Endothelial cell (in vitro differentiated cells): ENCODE measurements at regions not wholly inside any gene's neighbourhood (a gene's known extent, or its start where the extent isn't known, plus 50 kb on each side); places are given as distances from the start of the nearest gene placed in this dataset.

Source experiments
- DNase-seq: peaks from one replicate; pipeline ENCODE4 v3.0.0; 2021; ENCODE audit warnings: low spot score
- H3K27ac Mint-ChIP-seq: one replicate; pipeline ENCODE4 v1.8.0; 2021; ENCODE audit warnings: mixed read lengths, inconsistent platforms; ENCODE audit not compliant: unreplicated experiment
- H3K27me3 Mint-ChIP-seq: one replicate; pipeline ENCODE4 v1.8.0; 2021; ENCODE audit warnings: mild to moderate bottlenecking, moderate library complexity, mixed read lengths, inconsistent platforms; ENCODE audit not compliant: unreplicated experiment
- H3K36me3 Mint-ChIP-seq: one replicate; pipeline ENCODE4 v1.8.0; 2021; ENCODE audit warnings: mild to moderate bottlenecking, low read depth, mixed read lengths, inconsistent platforms; ENCODE audit not compliant: unreplicated experiment
- H3K4me1 Mint-ChIP-seq: one replicate; pipeline ENCODE4 v1.8.0; 2021; ENCODE audit warnings: mild to moderate bottlenecking, mixed read lengths, inconsistent platforms; ENCODE audit not compliant: unreplicated experiment
- H3K4me3 Mint-ChIP-seq: one replicate; pipeline ENCODE4 v1.8.0; 2021; ENCODE audit warnings: mild to moderate bottlenecking, mixed read lengths, inconsistent platforms; ENCODE audit not compliant: unreplicated experiment
- H3K9me3 Mint-ChIP-seq: one replicate; pipeline ENCODE4 v1.8.0; 2021; ENCODE audit warnings: mixed read lengths, inconsistent platforms; ENCODE audit not compliant: unreplicated experiment
- CTCF ChIP-seq: fragments of 200-600 bp; sonication (generic); IDR thresholded peaks from one replicate; pipeline ENCODE4 v1.5.0; 2021; ENCODE audit warnings: antibody characterized with exemption; ENCODE audit not compliant: unreplicated experiment

- no peak overlapping the region for H3K4me3 Mint-ChIP-seq
- DNase-seq, result no peak
- H3K36me3 Mint-ChIP-seq, result peaks cover 7% of the 10 kb centered on the region
- no peak overlapping the region for H3K27ac Mint-ChIP-seq
- no peaks in the 10 kb centered on the region for H3K9me3 Mint-ChIP-seq
- no peak for TF ChIP-seq CTCF
- H3K27me3 Mint-ChIP-seq, result peaks cover 5% of the 10 kb centered on the region
- H3K4me1 Mint-ChIP-seq, result peaks cover 15% of the 10 kb centered on the region
Observed at GRCh38 chr12:11946161-11946560, 124.6 kb upstream of the BCL2L14 start.

- Mint-ChIP-seq H3K36me3 (peaks cover 7% of the 10 kb centered on the region), H3K27me3 (peaks cover 3% of the 10 kb centered on the region), H3K4me3 (no peak overlapping the region), H3K27ac (no peak overlapping the region), H3K9me3 (no peaks in the 10 kb centered on the region), H3K4me1 (peaks cover 15% of the 10 kb centered on the region)
- no peak for DNase-seq
- TF ChIP-seq CTCF, result no peak
Observed at GRCh38 chr12:11947213-11947612, 123.5 kb upstream of the BCL2L14 start.

GRCh38 chr12:11949738-11950411, 120.9 kb upstream of the BCL2L14 start:
- Mint-ChIP-seq H3K27ac (no peak overlapping the region), H3K27me3 (peaks cover 3% of the 10 kb centered on the region), H3K9me3 (no peaks in the 10 kb centered on the region), H3K4me1 (peaks cover 25% of the 10 kb centered on the region), H3K36me3 (peaks cover 7% of the 10 kb centered on the region), H3K4me3 (no peak overlapping the region)
- no peak for TF ChIP-seq CTCF
- DNase-seq, result no peak

- H3K27ac Mint-ChIP-seq, result no peak overlapping the region
- no peaks in the 10 kb centered on the region for H3K36me3 Mint-ChIP-seq
- H3K4me1 Mint-ChIP-seq, result peaks cover 21% of the 10 kb centered on the region
- no peak for DNase-seq
- no peak for TF ChIP-seq CTCF
- H3K4me3 Mint-ChIP-seq, result no peak overlapping the region
- H3K27me3 Mint-ChIP-seq, result no peaks in the 10 kb centered on the region
- no peaks in the 10 kb centered on the region for H3K9me3 Mint-ChIP-seq
Observed at GRCh38 chr12:11951209-11951608, 119.5 kb upstream of the BCL2L14 start.

- peaks cover 22% of the 10 kb centered on the region for H3K4me1 Mint-ChIP-seq
- H3K27ac Mint-ChIP-seq, result no peak overlapping the region
- H3K27me3 Mint-ChIP-seq, result no peaks in the 10 kb centered on the region
- no peaks in the 10 kb centered on the region for H3K9me3 Mint-ChIP-seq
- no peaks in the 10 kb centered on the region for H3K36me3 Mint-ChIP-seq
- DNase-seq, result no peak
- H3K4me3 Mint-ChIP-seq, result no peak overlapping the region
- no peak for TF ChIP-seq CTCF
Observed at GRCh38 chr12:11953523-11953922, 117.2 kb upstream of the BCL2L14 start.
